ENCODE measurements at regions not wholly inside any gene's neighbourhood (a gene's known extent, or its start where the extent isn't known, plus 50 kb on each side); places are given as distances from the start of the nearest gene placed in this dataset.

- no peaks in the 10 kb centered on the region for H3K36me3 ChIP-seq
- no peaks in the 10 kb centered on the region for H3K9me3 ChIP-seq
- H3K27me3 ChIP-seq: no peaks in the 10 kb centered on the region
- intact Hi-C loops (cut with DNase I; ENCODE audit: low total_unique reads): no loop called here
- ATAC-seq (no peak), DNase-seq (no peak)
- in situ Hi-C loops (cut with MboI; ENCODE audit: low sequenced_read_pairs in 4 of 4): no loop called here
- H3K4me1 ChIP-seq: no peaks in the 10 kb centered on the region
- H3K4me3 ChIP-seq: no peak overlapping the region
- no peak for TF ChIP-seq CTCF (IDR thresholded peaks at IDR 0.05 in 4 of 5, conservative IDR thresholded peaks at IDR 0.05 in 1 of 5)
- TF ChIP-seq POLR2A (IDR thresholded peaks at IDR 0.05): no peak
- no peak overlapping the region for H3K27ac ChIP-seq
Observed at GRCh38 chr2:393711-394696, 106.1 kb upstream of the ALKAL2 start.

- Histone ChIP-seq H3K27me3 (no peaks in the 10 kb centered on the region), H3K27ac (no peak overlapping the region), H3K9me3 (no peaks in the 10 kb centered on the region), H3K4me3 (no peak overlapping the region), H3K36me3 (no peaks in the 10 kb centered on the region), H3K4me1 (no peaks in the 10 kb centered on the region)
- no peak for DNase-seq
- no peak for ATAC-seq
- intact Hi-C loops (cut with DNase I; ENCODE audit: low total_unique reads): no loop called here
- in situ Hi-C loops (cut with MboI; ENCODE audit: low sequenced_read_pairs in 4 of 4): no loop called here
- TF ChIP-seq POLR2A (IDR thresholded peaks at IDR 0.05) (no peak), CTCF (IDR thresholded peaks at IDR 0.05 in 4 of 5, conservative IDR thresholded peaks at IDR 0.05 in 1 of 5) (no peak)
Observed at GRCh38 chr2:392926-393280, 105.0 kb upstream of the ALKAL2 start.

- H3K4me1 ChIP-seq: no peaks in the 10 kb centered on the region
- no peaks in the 10 kb centered on the region for H3K9me3 ChIP-seq
- H3K27ac ChIP-seq: no peak overlapping the region
- in situ Hi-C loops (cut with MboI; ENCODE audit: low sequenced_read_pairs in 4 of 4): no loop called here
- intact Hi-C loops (cut with DNase I; ENCODE audit: low total_unique reads): no loop called here
- H3K27me3 ChIP-seq: no peaks in the 10 kb centered on the region
- no peaks in the 10 kb centered on the region for H3K36me3 ChIP-seq
- H3K4me3 ChIP-seq: no peak overlapping the region
- TF ChIP-seq CTCF (IDR thresholded peaks at IDR 0.05 in 4 of 5, conservative IDR thresholded peaks at IDR 0.05 in 1 of 5) (no peak), POLR2A (IDR thresholded peaks at IDR 0.05) (no peak)
- ATAC-seq: no peak
- DNase-seq: no peak
Observed at GRCh38 chr2:392181-392925, 104.5 kb upstream of the ALKAL2 start.

GRCh38 chr2:391696-392095 is 103.8 kb upstream of the ALKAL2 start:
- H3K27ac ChIP-seq: no peak overlapping the region
- H3K36me3 ChIP-seq: no peaks in the 10 kb centered on the region
- DNase-seq (no peak), ATAC-seq (no peak)
- intact Hi-C loops (cut with DNase I; ENCODE audit: low total_unique reads): no loop called here
- no peaks in the 10 kb centered on the region for H3K27me3 ChIP-seq
- no peaks in the 10 kb centered on the region for H3K9me3 ChIP-seq
- H3K4me3 ChIP-seq: no peak overlapping the region
- H3K4me1 ChIP-seq: no peaks in the 10 kb centered on the region
- TF ChIP-seq POLR2A (IDR thresholded peaks at IDR 0.05) (no peak), CTCF (IDR thresholded peaks at IDR 0.05 in 4 of 5, conservative IDR thresholded peaks at IDR 0.05 in 1 of 5) (no peak)
- in situ Hi-C loops (cut with MboI; ENCODE audit: low sequenced_read_pairs in 4 of 4): no loop called here

All from gastrocnemius medialis (tissue), 4 donors.